ENCODE measurements at regions not wholly inside any gene's neighbourhood (a gene's known extent, or its start where the extent isn't known, plus 50 kb on each side); places are given as distances from the start of the nearest gene placed in this dataset.

DNA sequence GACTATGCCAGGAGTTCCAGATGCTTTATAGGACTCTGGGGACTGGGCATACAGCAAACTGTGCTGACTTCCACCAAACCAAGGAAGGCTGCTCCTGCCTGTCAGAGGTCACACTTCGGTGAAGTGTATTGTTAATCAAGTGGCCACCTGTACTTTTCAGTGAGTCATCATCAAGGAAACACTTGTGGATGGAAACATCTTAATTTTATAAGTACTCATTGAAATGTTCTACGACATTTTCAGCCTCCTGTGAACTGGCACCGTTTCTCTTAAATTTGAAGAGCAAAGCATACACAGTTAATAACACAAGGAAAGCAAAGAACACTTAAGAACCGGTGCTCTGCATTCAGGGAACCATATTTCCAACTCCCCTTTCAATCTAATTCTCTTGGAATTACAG lies 801.7 kb upstream of the DPPA4 start:
- no peak for DNase-seq

DNA sequence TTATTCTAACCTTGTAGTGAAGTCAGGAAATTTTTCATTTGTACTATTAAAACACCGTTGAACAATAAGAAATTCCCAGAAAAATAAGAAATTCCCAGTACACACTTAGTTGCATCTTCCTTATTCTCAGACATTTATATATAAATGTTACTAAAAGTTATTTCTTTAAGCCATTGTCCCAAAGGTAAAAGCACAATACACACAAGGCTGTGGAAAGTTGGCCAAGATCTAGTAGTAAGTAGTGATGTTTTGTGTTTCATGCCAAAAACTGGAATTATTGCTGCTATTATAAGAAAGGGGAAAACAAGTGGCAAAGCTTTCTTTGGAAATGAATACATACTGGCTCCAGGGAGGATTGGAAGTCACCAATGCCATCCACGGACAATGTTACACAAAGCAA lies 802.5 kb upstream of the DPPA4 start:
- no peak for DNase-seq

DNA sequence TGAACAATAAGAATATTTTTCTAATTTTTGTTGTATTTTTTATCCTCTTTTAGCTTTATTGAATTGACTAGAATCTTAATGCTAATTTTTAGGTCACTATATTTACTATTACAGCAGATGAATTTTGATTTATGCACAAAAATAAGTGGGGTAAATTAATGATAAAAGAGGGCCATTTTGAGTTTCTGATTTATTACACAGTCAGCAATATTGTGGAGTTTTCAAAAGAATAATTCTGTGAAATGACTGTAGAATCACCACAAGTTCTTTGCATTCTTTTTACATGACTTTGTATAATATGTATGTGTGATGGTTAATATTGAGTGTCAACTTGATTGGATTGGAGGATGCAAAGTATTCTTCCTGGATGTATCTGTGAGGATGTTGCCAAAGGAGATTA lies 812.4 kb upstream of the DPPA4 start:
- DNase-seq, result no peak

DNA sequence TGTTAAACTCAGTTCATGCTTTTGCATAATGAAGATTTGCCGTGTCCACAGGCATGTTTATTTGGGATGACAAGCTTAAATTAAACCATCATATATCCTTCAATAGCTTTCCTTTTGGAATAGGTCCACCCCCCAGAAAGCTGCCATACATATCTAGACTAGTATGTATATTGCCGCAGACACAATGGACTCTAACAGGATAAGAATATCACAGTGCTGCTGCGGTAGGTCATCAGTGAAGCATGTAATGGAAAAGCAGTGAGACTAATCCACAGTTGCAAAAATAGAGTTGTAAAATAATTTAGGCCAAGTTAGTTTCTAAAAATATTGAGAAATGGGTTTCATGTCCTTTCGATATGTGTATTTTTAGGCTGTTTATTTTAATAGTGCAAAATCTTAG lies 819.9 kb upstream of the DPPA4 start:
- DNase-seq, result no peak

DNA sequence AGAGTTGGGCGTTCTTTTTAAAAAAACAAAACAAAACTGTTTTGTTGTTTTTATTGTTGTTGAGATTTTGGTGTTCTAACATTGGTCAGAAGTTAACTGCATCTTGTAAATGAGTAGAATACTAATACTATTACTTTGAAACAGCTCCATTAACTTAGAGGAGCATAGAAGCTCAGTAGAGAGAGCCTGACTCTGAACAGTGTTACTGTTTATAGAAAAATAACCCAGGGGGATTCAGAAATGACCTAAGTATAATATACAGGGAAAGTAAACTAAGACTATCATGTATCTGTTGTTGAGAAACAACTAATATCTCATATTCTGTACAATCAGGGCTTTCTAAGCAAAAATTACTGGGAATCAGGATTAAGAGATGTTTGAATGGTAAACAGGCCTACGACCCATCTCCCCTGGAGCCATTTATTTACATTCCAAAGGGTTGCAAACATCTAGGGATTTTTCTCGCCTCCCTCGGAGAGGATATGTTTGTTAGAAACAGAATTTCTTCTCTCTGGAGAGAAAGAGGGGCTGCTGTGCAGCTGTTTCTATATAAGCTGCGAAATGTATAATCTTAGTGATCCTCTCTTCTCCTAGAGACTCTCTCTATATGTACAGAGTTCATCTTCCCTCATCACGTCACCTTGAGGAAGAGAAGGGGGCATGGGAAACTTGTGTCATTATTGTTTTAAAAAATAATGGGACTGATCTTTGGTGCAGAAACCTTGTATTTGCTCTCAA lies 827.5 kb upstream of the DPPA4 start:
- DNase-seq, result no peak

DNA sequence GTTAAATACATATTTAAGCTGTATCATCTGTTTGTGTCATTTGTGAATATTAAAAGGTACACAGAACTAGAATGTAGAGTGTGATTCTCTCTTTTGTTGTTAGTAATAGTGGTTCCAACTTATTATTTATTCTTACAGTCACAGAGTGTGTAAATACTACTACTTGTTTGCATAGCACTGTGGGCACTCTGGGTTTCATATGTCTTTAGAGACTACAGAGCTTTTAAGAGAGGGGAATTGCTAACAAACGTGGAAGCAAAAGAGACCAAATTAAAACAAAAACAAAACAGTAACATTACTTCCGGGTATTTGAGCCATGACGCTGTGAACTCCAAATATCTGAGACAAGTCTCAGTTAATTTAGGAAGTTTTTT lies 828.0 kb upstream of the DPPA4 start:
- no peak for DNase-seq

DNA sequence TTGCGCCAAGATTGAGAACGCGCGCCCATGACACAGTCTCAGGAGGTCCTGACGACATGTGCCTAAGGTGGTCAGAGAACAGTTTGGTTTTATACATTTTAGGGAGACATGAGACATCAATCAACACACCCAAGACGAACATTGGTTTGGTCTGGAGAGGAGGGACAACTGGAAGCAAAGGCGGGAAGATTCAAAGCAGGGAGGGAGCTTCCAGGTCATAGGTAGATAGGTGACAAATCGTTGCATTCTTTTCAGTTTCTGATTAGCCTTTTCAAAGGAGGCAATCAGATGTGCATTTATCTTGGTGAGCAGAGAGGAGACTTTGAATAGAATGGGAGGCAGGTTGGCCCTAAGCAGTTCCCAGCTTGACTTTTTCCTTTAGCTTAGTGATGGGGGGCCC lies 828.4 kb upstream of the DPPA4 start:
- DNase-seq, result no peak

DNA sequence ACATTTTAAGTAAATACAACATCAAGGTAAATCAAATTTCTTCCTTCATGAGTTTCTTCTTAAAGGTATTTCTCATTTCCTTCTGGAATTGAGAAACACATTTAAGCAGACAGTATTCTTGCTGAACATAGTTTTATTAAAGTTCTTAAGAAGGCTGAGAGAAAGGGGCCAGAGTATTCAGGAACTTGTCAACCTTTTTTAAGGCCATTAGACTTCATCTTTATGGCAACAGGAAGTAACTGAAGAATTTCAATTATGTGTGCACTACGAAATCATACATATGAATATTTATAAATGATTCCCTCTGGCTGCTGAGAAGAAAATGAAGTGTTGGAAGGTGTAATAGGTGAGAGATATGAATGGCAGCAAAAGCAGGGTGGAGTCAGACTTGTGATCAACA lies 829.4 kb upstream of the DPPA4 start:
- no peak for DNase-seq

DNA sequence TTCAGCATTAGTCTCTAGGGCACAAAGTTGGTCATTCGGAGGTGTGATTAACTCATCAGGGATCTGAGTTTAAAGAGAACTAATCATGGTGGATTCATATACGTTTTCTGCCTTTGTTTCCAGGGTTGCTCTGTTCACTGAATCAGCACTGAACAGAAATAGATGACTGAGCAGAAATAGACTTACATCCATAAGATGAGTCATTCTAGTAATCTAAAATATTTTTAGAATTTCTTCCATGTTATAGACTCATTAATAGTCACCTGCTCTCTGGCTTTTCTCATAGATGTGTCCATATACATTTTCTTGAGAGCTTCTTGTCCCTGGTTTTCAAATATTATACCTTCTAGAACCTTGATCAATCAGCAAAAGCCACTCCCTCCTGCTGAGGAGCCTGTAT lies 837.6 kb upstream of the DPPA4 start:
- DNase-seq, result no peak

DNA sequence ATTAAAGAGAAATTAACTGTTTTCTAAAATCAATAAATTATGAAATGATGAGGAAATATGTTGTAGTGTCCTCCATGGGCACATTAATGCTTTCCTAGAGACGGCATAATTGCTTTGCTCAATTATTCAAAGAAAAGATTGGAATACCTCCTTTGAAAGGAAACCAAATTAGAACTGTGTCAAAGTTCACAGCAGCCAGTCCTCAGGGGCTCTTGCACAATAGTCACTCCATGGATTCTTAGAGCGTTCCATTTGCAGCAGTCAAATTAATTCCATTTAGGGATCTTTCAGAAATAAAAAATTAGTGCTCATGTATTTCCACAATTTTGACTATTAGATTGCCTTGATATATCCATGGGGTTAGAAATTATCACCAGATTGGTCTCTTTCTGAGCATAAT lies 841.6 kb upstream of the DPPA4 start:
- no peak for DNase-seq

DNA sequence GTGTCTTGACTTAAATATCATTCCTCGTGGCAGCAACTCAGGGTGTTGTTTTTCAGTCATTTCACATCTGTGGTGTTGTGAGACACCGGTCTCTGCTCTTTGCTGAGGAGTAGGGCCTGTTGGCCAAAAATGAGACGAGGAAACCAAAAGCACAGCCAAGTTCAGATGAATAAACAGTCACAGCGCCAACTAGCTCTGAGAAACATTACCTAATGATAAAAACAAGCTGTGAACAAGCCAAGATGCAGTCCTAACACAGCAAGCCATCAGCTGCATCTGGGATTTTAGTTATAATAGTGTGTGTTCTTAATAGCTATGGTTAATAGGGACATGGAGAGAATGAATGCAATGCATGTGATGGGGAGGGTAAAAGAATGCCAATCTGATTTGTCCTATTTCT lies 843.4 kb upstream of the DPPA4 start:
- no peak for DNase-seq

DNA sequence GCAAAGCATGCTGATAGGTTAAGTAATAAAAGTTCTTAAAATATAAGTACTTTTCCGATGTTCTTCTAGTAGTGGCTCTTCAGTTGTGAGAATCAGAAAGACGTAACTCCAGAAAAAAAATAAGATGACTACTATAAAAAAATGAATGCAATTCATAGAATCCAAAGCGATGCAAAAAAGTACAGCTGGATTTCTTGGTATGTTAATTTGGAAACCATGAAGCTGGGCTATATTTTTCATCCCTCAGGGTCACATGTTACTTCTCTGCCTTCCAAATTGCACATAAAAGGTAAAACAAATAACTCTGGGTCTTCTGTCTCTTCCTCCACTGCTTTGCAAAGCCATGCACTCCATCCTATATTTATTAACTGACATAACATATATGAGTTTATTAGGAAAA lies 843.9 kb upstream of the DPPA4 start:
- no peak for DNase-seq

DNA sequence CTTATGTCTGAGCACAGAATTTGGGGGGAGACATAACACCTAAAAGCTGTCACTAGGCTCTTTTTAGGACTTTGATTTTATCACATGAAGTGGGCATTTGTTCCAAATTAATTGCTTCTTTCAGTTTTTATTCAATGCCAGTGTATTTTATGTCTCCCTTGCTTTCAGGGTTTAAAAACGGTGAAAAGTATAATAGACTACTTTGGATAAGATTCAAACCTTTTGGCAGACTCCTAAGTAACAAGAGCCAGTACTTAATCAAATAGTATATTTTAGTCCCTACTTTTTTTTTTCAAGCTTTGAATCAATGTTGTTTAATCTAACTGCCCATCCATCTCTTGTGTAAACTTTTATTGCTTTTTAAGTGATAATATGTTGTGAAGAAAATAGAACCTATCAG lies 847.2 kb upstream of the DPPA4 start:
- DNase-seq, result no peak

DNA sequence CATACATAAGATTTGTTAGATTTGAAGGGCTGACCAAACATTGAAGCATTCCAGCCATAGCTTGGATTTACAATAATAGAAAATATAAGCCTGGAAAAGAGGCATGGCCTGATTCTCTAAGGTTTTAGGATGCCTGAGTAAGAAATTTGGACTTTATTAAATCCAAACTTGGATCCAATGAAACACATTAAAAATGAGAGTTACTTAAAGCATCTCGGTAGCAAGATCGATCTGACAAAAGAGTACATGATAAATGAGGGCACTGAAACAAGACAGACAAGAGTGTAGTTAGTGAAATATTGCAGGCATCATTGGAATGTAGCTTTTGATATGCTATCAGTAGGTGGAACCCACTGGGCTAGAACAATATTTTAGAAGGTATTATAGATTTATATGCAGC lies 855.7 kb upstream of the DPPA4 start:
- DNase-seq, result no peak

DNA sequence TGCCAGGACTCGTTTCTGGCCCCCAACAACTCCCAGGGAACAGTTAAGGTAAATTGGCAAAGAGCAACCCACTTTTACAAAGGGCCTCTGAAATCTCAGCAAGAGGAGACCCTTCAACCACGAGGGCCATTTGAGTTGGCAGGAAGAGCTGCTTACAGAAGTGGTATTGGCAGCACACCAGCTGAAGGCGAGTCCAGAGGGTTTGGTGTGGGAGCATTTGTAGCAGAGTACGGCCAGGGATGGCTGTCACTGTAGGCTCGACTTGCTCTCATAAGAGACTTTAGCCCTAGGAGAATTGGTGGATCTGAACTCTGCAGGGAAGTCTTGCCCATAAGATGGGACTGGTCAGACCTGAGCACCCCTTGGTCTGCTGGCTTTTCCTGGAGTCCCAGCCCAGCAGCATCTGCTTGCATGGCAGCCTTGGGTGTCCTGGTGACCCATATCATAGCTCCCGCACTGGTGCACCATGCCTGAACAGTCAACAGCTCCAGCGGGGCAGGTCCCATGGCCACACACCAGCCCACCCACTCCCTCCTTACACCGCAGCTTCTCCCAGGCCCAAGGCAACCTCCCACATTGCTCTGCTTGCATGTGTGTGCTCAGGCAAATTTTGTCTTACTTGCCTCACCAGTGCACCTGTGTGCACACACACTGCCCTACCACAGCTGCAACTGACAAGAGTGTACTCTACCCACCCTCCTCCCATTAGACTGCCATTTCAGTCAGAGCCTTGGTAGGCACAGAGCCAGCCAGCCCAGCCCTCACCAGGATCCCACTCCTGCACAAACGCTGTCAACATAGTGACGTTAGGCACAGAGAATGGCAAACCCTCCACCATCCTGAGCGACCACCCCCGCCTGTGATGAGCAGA lies 861.6 kb upstream of the DPPA4 start:
- DNase-seq, result no peak

DNA sequence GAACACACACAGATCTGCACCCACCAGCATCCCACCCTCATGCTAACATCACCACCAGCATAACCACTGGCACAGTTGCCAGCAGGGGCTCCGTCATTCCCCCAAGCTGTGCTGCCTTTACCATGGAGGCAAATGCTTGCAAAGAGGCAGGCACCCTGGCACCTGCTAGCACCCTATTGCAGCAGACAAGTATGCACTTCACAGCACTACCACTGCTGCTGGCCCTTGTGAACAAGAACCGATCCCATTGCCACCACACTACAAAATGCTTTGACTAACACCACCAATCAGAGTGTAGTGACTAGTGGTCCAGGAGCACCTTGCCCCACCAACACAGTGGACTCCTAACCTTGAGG lies 862.2 kb upstream of the DPPA4 start:
- no peak for DNase-seq

DNA sequence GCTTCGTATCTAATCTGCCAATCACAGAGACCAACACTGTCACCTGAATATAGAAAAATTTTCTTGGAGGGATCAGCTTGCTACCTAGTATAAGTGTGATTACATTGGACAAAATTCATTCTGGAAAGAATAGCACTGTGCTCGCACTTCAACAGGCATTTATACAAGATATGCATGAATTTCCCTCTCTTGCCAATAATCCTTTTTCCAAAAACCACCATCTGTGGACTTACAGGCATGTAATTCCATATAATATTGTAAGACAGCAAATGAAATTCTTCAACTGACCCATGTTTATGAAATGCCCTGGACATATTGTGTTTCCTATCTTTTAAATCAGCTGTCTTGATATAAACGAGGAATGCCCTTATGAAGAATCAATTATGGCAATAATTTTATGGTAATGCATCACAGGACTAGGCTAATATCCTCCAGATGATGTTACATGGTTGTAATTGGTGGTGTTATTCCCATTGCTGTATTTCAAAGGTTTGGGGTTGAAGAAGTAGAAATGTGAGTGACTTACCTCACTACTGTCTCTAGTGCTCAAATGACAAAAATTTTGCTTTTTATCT lies 861.4 kb upstream of the NECTIN3 start:
- DNase-seq, result no peak

DNA sequence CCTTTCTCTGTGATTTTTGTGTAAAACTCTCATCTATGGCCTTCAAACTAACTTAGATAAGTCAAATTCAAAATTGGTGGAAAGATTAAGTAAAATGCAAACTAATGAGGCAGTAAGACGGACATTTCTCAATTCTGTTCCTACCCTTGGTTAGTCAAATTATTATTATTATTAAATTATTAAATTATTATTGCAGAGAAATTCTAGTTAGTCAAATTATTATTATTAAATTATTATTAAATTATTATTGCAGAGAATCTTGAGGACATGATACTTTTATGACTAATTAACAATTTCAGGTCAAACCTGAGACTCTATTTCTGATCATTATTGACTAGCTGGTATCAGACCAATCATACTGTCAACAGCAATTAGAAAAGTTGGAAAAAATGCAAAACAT lies 845.0 kb upstream of the NECTIN3 start:
- DNase-seq, result no peak

DNA sequence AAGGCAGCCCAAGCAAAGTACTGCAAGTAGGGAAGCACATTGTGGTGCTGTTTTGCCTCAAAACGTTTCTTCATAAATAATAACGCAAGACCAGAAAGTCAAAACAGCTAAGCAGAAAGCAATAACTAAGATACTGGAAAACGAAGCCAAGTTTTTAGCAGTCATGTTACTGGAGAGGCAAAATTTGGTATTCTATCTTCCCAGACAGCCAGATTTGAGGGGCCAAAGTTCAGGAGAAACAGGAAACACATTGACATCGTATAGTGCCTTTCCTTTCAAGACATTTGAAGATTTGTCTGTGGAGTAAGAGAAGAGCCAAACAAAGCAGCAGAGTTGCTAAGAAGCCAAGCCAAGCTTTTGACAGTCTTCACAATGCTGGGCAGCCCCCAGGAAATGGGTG lies 843.6 kb upstream of the NECTIN3 start:
- no peak for DNase-seq

DNA sequence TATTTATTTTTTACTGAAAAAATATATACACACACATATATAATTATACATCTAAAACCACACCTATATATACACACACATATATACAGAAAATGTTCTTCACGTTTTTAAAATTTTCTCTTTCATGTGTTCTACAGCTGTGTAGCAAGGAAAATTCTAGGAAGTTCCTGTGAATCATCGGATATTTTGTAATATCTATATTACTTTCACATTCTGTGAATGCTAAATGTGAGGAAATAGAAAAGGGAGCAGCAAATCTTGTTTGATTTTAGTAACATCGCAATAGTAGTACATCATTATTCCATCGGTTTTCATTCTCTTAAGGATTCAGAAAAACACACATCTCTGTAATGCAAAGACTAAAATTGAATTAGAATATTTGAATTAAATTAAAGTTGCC lies 836.8 kb upstream of the NECTIN3 start:
- no peak for DNase-seq

DNA sequence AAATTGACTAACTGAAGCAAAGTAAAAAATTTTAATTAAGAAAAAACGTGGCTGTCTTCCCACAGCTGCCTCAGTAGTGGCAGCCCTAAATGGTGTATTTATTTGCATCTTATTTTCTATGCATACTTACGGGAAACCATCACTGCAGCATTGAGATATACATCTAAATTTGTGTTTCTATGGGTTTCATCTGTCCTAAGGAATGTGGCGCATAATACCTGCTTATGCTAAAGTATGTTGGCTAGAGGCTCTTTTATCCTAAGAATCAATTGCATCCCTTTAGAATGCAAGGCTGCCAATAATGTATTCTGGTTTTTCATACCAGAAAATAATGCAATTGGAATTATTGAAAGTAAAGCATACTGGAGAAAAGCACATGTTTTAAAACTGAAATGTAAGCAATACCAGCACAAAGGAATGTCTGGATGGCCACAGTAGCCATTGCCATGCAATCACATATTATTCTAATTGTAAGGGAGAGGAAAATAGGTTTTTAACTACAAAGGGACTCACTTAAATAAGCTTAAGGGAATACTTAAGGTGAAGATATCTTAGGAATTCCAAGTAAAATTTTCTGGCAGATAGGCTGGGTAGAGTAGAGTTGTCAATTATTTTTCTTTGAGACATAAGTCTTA lies 834.5 kb upstream of the NECTIN3 start:
- no peak for DNase-seq

DNA sequence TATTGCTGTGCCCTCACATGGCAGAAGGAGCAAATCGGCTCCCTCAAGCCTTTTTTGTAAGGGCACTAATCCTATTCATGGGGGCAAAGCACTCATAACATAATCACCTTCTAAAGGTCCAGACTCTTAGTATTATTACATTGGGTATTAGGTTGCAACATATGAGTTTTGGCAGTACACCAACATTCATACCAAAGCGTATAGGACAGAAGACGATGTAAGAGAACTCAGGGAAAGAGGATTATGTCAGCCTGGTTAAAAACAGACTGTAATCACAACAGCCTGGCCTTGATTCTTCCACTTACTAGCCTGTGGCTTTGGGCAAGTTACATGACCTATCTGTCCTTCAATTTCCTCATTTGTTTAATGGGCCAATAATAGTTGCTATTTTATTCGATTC lies 828.5 kb upstream of the NECTIN3 start:
- no peak for DNase-seq

DNA sequence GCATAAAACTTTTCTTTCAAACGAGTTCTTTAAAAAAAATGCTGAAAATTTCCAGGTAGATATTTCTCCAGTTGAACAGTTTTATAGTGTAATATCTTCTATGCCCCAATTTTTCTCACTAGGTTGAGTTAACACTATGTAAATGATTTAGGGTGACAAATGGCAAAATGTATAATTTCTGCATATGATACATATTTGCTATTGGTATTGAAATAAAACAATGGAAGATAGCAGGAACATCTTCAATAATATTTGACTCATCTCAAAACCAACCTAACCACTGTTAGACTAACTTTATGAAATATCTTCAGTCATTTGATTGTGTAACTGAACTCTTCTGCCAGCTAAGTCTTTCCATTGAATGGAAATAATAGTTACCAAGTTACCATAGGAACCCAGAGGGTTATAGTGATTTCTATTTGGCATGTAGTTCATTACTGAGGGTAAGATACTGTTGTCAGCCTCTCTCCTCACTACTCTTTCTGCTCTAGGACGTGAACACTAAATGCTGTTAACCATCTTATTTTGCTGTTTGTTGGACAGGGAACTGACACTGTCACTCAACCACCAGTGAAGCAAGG lies 824.7 kb upstream of the NECTIN3 start:
- DNase-seq, result no peak

DNA sequence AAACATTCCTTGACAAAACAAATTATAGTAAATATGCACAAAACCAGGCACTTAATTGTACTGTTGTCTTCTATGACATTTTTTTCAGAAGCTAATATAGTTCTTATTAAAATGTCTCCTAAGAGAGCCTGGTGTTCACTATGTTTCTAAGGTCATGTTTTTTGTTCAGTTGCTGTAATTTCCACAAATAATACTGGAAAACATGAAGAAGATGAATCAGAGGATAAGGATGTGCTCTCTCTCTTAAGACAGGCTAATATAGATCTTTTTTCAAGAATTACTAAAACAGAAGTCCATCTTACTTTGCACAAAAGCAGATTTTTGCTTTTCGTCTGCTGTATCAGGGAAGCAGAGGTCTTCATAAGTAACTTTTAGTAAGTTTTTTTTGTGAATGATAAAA lies 823.0 kb upstream of the NECTIN3 start:
- DNase-seq, result no peak

All from stimulated activated CD4-positive, alpha-beta T cell treated with anti-CD3 and anti-CD28 coated beads, Interleukin-2, amount 100 ng/mL, for 24 hours (primary cell).